CD4-positive, alpha-beta T cell treated with Interleukin-10 for 1 hour (primary cell): ENCODE measurements at regions not wholly inside any gene's neighbourhood (a gene's known extent, or its start where the extent isn't known, plus 50 kb on each side); places are given as distances from the start of the nearest gene placed in this dataset.

Experiments
- DNase-seq: peaks from one replicate; pipeline ENCODE4 v3.0.0-alpha.2; 2020

GRCh38 chr4:166501941-166502382, 628.9 kb downstream of the TLL1 start:
- no peak for DNase-seq

- DNase-seq = no peak
Measured at GRCh38 chr4:166502660-166503059, 629.6 kb downstream of the TLL1 start.

DNA sequence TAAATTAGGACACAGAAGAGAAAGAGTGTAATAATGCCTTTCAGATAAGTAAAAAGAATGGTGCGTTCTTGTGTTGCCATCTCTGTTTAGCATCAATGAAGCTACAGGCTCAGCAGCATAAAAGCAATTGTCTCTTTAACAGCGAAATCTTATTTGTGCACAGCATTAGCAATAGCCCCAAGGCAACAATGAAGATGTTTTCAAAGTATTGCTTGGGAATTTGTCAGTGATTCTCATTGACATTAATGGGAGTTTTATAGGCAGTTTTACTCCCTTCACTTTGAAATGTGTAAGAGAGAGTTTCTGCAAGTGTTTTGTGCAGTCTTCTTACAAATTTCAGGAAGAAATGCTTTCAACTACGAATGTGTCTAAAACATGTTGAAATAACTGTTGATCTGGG, 633.0 kb downstream of the TLL1 start:
- DNase-seq = no peak

- no peak for DNase-seq
Measured at GRCh38 chr4:166512267-166512666, 639.2 kb downstream of the TLL1 start.

DNA sequence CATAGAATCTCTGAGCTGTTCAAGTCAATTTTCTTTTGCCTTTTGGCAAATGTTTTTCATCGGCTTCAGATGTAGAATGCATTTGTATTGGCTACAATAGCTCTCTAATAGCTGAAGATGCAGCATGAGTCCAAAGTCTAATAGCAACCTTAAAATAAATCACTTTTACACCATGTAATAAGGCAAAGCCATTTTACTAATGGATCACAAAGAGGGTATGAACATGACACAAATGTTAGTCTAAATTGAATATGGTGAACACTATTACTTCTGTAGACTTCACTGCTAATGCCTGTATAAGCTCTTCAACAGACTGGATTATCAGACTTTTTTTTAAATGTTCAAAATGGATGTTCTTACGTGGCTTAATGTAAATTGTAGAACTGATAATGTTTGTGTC, 645.3 kb downstream of the TLL1 start:
- DNase-seq = no peak

DNA sequence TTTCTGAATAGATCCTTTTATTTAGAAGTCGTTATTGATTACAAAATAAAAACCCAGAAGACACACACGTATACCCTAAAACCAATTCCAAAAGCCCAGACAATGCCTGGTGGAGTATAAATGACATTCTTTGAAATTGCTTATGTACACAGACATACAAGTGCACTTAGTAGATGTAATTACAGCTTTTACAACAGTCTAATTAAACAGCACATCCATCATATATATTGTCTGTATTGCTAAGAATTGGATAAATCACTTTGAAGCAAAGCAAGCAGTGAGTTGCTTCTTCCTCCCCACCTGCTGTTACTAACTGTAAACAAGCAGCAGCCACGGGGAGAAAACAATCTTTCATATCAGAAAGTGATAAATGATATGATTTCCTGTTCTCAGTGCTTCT, 645.7 kb downstream of the TLL1 start:
- no peak for DNase-seq

GRCh38 chr4:166519774-166520173, 646.7 kb downstream of the TLL1 start:
- DNase-seq = no peak

DNA sequence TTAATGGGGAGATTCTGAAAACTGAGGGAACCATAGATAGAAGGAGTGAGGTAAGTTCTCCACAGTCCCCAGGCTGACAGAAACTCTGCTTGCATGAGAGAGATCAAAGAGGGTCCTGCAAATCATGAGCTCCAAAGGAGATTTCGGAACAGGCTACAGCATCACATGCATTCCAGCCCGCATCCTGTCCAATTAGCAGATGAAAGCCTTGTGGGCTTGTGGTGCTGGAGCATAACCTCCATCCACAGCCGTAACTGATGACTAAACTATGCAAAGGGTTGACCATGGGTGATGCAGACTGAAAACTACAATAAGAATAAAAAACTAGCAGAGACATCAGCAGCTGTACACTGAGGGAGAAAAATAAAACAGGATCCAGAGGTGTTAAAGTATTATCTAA, 654.5 kb downstream of the TLL1 start:
- DNase-seq = no peak

DNA sequence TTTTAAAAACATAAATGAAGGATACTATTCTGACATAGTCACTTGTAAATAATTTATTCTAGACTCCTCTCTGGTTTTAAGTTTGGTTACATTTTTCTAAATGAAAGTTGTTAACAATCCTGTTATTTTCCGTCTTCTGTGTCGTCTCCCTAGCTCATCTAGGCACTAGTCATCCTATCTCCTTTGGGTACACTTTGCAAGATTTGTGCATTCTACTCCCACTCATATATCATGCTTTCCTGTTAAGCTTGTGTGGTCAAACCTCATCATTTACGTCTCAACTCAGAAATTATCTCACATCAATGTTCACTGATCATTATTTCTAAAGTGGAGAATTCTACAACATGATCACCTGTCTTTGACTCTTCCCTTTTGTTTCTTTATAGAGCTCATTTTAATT, 658.7 kb downstream of the TLL1 start:
- no peak for DNase-seq

GRCh38 chr4:166535865-166536264, 662.8 kb downstream of the TLL1 start:
- no peak for DNase-seq

DNA sequence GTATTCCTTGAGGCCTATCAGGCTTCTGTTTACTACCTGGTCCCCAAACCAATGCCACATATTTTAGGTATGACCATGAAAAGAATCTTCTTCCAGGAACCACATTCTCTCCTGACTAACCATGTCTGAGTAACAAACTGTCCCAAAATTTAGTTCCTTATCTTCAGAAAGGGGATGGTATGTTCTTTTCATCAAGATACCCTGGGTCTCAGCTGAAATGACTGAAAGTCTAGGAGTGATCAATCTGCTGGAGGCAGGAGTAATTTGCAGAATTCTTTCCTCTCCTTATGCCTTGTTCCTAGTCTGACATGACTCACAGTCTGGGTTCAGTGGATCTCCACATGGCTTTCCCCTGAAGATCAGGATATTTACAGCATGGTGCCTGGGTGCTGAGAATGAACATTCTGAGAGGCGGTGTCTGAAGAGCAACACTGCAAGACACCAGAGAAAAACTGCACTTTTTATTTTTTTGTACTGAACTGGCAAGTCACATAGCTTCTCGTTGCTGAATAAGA, 665.5 kb downstream of the TLL1 start:
- DNase-seq = no peak

GRCh38 chr4:166546009-166546408, 673.0 kb downstream of the TLL1 start:
- DNase-seq = no peak

GRCh38 chr4:166577639-166578038, 656.7 kb downstream of the SPOCK3 start:
- no peak for DNase-seq

DNA sequence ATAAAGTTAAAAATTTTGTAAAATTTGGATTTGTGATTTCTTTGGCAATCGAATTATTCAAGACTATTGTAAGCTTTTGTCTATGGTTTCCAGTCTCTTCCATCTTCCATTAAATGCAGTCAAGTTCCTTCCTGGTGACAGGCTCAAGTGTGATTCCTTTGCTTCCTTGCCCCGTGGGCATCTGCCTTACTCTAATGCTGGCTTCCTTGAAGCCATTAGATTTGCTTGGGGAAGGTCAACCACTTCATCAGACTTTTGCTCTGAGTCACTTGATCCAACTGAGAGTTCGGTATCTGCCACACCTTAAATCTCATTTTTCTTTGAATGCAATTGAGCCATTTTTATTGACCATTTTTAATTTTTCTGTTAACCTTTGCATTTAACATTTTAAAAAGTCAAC, 648.8 kb downstream of the SPOCK3 start:
- no peak for DNase-seq

DNA sequence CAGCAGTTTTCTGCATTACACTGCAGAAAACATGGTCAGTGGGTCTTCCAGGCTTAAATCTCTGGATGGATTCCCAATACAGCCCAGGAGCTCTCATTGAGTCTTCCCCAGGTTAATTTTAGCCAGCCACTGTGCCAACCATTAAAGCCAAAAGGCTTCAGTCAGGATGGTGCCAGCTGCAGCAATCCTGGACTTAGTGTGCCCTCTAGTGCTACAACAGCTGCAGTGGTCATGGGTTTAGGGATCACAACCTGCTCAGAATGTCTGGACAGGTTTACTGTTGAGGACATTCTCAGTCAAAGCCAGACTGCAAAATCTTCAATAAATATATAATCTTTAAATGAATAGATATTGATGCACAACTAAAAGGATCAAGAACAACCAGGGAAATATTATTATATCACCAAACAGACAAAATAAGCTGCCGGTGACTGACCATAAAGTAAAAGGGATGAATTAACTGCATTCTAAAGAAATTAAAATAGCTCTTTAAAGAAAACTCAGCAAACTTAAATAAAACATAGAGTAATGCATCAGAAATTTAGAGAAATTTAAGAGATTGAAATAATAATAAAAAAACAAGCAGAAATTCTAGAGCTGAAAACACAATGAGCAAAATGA, 639.9 kb downstream of the SPOCK3 start:
- DNase-seq = no peak

DNA sequence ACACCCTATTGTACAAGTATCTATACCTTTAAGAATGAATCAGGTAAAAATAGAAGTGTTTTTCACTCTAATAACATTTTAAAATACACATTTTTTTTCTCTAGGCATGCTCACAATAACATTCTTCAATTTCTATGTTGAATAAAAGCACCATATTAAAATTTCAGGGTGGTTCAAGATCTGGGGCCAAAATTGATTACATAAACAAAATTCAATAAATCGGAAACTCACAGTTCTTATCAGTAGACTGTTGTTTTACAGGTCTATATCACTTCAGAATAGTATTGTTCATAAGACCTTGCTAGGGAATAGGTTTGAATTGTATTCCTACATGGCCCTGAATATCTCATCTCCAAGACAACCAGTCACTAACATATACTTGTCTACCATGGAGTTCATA, 634.0 kb downstream of the SPOCK3 start:
- DNase-seq = no peak

GRCh38 chr4:166602068-166602467, 632.2 kb downstream of the SPOCK3 start:
- DNase-seq = no peak

- no peak for DNase-seq
Measured at GRCh38 chr4:166622425-166622977, 611.8 kb downstream of the SPOCK3 start.

DNA sequence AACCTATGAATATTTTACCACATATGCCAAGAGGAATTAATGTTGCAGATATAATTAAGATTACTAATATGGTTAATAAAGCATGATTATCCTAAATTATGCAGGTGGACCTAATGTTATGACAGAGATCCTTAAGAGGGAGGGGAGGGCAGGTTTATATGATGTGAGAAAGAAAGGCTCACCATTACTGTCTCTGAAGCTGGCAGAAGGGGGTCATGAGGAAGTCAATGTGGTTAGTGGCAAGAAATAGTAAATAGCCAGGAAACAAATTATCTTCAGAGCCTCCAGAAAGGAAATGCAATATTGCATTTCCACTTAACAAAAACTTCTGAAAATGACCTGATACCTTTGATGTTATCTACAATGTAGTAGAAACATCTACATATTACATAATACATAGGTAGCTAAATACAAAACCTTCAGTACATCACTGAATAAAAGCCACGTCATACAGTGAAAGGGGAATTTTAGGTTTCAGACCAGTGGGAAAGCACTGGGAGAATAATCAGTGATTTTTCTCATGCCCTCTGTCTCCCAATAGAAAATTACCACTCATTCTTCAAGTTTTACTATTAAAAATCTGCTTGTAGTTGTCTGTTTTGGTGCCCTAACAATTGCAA, 609.2 kb downstream of the SPOCK3 start:
- DNase-seq = no peak

DNA sequence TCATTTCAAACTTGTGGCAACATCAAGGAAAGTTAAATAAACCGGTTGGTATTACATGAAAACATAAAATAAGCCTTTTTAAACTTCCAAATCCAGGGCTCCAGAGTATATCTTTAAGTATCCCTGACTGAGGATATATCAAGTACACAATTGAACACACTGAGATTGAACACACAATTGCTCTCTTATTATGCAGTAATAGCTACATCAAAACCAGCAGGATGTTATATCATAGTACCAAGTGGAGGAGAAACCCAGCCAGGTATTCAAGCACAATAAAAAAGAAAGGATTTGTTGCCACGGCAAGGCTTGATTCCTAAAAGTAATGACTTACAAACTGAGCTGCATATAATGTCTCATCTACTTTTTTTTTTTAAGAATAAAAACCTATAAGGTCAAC, 605.8 kb downstream of the SPOCK3 start:
- DNase-seq = no peak

DNA sequence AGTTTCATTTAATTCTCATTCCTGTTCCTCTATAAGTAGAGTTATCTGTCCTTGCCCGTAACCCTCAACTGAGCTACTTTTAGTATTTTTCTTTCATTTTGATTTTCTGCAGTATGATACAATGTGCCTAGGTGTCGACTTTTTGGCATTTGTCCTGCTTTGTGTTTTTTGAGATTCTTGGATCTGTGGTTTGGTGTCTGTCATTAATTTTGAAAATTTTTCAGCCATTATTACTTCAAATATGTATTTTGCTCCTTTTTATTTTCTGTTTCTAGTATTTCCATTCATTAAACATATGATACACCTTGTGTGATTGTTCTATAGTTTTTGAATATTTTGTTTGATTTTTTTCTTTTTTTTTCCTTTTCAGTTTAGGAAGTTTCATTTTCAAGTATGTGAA, 598.9 kb downstream of the SPOCK3 start:
- no peak for DNase-seq

DNA sequence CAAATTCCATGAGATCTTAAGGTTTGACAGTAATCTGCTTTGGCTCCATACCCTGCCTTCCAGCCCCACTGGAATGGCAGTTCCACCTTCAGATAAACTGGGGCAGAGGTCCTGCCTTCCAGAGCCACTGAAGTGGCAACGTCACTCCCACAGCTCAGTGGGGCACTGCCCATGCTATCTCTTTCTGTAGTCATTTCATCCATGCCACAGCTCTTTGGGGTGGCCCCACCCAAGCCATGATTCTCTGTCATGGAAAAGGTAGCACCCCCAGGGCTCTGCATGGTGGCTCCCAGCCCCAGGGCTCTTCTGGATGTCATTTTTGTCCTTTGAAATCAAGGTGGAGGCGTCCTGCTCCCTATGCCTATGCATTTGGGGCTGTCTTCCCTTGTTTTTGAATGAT, 596.5 kb downstream of the SPOCK3 start:
- no peak for DNase-seq

DNA sequence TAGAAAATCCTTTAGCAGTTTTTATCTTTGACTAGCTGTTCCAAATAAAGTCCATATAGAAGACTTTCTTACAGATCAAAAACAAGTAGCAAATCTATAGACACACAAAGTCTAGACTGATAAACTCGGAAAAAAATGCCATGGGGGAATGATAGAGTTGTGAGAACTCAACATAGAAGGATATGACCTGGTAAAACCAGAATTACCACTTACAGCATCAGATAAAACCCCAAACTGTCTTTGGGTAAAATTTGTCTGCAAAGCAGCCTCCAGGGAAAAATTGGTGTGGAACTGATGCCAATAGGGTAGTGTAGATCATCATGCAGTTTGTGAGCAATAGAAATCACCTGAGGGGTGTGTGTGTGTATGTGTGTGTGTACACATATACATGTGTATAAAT, 579.1 kb downstream of the SPOCK3 start:
- no peak for DNase-seq

GRCh38 chr4:166655705-166656104, 578.6 kb downstream of the SPOCK3 start:
- no peak for DNase-seq

GRCh38 chr4:166657261-166657660, 577.0 kb downstream of the SPOCK3 start:
- DNase-seq = no peak
